GM21825 (cell line): ENCODE measurements at regions not wholly inside any gene's neighbourhood (a gene's known extent, or its start where the extent isn't known, plus 50 kb on each side); places are given as distances from the start of the nearest gene placed in this dataset.

Source experiments
- ATAC-seq: cut with Tn5 transposase; IDR thresholded peaks from one replicate; pipeline ENCODE4 v1.9.1; 2021; ENCODE audit warnings: mild to moderate bottlenecking, moderate library complexity; ENCODE audit not compliant: unreplicated experiment

GRCh38 chr15:53462651-53463050, 296.8 kb downstream of the WDR72 start:
- no peak for ATAC-seq

- ATAC-seq: no peak
These were observed 297.8 kb downstream of the WDR72 start for GRCh38 chr15:53461677-53462076.

GRCh38 chr15:53458736-53459135, 300.7 kb downstream of the WDR72 start:
- ATAC-seq: no peak

- no peak for ATAC-seq
These were observed 302.0 kb downstream of the WDR72 start for GRCh38 chr15:53457479-53457878.

- ATAC-seq: no peak
These were observed 304.4 kb downstream of the WDR72 start for GRCh38 chr15:53454843-53455721.

GRCh38 chr15:53454535-53454842, 305.0 kb downstream of the WDR72 start:
- ATAC-seq: no peak

GRCh38 chr15:53453253-53454105, 306.0 kb downstream of the WDR72 start:
- no peak for ATAC-seq

- ATAC-seq: no peak
These were observed 311.0 kb downstream of the WDR72 start for GRCh38 chr15:53448232-53449015.

- ATAC-seq: no peak
These were observed 311.7 kb downstream of the WDR72 start for GRCh38 chr15:53447742-53448141.

GRCh38 chr15:53447053-53447574, 312.3 kb downstream of the WDR72 start:
- no peak for ATAC-seq

- ATAC-seq: no peak
These were observed 313.1 kb downstream of the WDR72 start for GRCh38 chr15:53446376-53446775.

- no peak for ATAC-seq
These were observed 313.9 kb downstream of the WDR72 start for GRCh38 chr15:53445531-53445930.

- no peak for ATAC-seq
These were observed 321.2 kb downstream of the WDR72 start for GRCh38 chr15:53437985-53438841.

- ATAC-seq: no peak
These were observed 322.1 kb downstream of the WDR72 start for GRCh38 chr15:53437366-53437765.

GRCh38 chr15:53434174-53434678, 325.2 kb downstream of the WDR72 start:
- ATAC-seq: no peak

- no peak for ATAC-seq
These were observed 343.1 kb downstream of the WDR72 start for GRCh38 chr15:53416219-53416940.

- no peak for ATAC-seq
These were observed 345.3 kb downstream of the WDR72 start for GRCh38 chr15:53414167-53414566.

- no peak for ATAC-seq
These were observed 346.9 kb downstream of the WDR72 start for GRCh38 chr15:53412542-53412941.

- ATAC-seq: no peak
These were observed 354.5 kb downstream of the WDR72 start for GRCh38 chr15:53404930-53405493.
